Tibial artery (tissue), 4 donors: ENCODE measurements at regions not wholly inside any gene's neighbourhood (a gene's known extent, or its start where the extent isn't known, plus 50 kb on each side); places are given as distances from the start of the nearest gene placed in this dataset.

Source experiments
- DNase-seq, 2 donors: peaks; one replicate each; pipeline ENCODE4 v3.0.0-alpha.2; 2019
- H3K27ac ChIP-seq, 2 donors: fragments of 200-600 bp; sonication (generic) in 1 of 2; 1 replicate in 1 of 2; 2 replicates in 1 of 2; pipeline ENCODE4 v1.5.1; 2018 to 2019; ENCODE audit warnings: mild to moderate bottlenecking in 1 of 2
- H3K27me3 ChIP-seq, 2 donors: fragments of 200-600 bp; sonication (generic) in 1 of 2; one replicate each; pipeline versions ENCODE4 v1.5.1 to v1.6.0; 2016 to 2019
- H3K36me3 ChIP-seq, 3 donors: fragments of 200-600 bp; sonication (generic) in 2 of 3; one replicate each; pipeline ENCODE4 v1.5.1; 2016 to 2019; ENCODE audit warnings: mild to moderate bottlenecking in 2 of 3
- H3K4me1 ChIP-seq, 4 donors: fragments of 200-600 bp; sonication (generic) in 2 of 4; 1 replicate in 3 of 4; 2 replicates in 1 of 4; pipeline ENCODE4 v1.5.1; 2016 to 2019
- H3K4me3 ChIP-seq, 2 donors: fragments of 200-600 bp; sonication (generic) in 1 of 2; 1 replicate in 1 of 2; 2 replicates in 1 of 2; pipeline ENCODE4 v1.5.1; 2018 to 2019; ENCODE audit warnings: mild to moderate bottlenecking in 2 of 2
- H3K9me3 ChIP-seq, 3 donors: fragments of 200-600 bp; sonication (generic) in 1 of 3; one replicate each; pipeline ENCODE4 v1.5.1; 2016 to 2019
- intact Hi-C: fragments of 100-400 bp; cut with DNase I; formaldehyde crosslinking; loops from one replicate; pipeline ENCODE4 v1.15.0; 2023; ENCODE audit warnings: low total_unique reads
- TF ChIP-seq, protein P1 (sequence below), 2 experiments: fragments of 200-600 bp in 1 of 2; fragments of 450-650 bp in 1 of 2; IDR thresholded peaks; one replicate each; pipeline ENCODE4 v1.5.1; 2017 to 2019; ENCODE audit warnings: antibody characterized with exemption in 2 of 2, mild to moderate bottlenecking in 1 of 2, moderate library complexity in 1 of 2

DNA sequence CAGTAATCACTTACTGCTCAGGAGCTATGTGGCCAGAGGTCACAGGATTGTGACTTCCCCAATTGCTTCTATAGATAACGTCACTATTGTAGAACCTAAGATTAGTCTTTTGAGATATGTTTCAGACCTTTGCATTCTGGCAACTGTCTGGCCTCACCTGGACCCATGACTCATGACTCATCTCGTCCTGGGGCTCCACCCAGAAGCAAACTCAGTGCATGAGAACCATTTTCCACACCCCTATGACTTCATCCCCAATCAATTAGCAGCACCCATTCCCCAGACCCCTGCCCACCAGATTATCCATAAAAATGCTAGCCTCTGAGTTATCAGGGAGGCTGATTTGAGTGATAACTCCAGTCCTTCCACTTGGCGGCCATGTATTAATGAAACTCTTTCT is 186.9 kb downstream of the EMP1 start:
- intact Hi-C loops: no loop called here
- Histone ChIP-seq H3K36me3 (no peaks in the 10 kb centered on the region), H3K27ac (no peak overlapping the region), H3K27me3 (no peaks in the 10 kb centered on the region), H3K4me1 (no peaks in the 10 kb centered on the region), H3K4me3 (no peak overlapping the region), H3K9me3 (no peaks in the 10 kb centered on the region)
- TF ChIP-seq, protein P1, sequence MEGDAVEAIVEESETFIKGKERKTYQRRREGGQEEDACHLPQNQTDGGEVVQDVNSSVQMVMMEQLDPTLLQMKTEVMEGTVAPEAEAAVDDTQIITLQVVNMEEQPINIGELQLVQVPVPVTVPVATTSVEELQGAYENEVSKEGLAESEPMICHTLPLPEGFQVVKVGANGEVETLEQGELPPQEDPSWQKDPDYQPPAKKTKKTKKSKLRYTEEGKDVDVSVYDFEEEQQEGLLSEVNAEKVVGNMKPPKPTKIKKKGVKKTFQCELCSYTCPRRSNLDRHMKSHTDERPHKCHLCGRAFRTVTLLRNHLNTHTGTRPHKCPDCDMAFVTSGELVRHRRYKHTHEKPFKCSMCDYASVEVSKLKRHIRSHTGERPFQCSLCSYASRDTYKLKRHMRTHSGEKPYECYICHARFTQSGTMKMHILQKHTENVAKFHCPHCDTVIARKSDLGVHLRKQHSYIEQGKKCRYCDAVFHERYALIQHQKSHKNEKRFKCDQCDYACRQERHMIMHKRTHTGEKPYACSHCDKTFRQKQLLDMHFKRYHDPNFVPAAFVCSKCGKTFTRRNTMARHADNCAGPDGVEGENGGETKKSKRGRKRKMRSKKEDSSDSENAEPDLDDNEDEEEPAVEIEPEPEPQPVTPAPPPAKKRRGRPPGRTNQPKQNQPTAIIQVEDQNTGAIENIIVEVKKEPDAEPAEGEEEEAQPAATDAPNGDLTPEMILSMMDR (IDR thresholded peaks at IDR 0.05): no peak
- no peak for DNase-seq

DNA sequence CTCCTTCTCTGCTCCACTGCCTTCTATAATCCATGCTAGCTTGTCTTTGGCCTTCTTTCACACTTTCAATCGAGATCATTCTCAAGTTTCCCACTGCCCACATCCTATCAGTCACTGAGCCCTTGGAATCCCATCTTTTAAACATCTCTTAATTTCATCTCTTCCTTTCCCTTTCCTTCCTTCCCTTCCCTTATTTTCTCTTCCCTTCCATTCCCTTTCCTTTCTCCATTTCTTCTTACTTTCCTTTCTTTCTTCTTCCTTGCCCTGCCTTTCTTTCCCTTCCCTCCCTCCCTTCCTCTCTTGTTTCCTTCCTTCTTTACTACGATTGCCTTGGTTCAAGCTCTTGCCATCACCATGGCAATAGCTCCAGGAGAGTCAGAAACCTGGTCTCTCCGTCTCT is 183.8 kb downstream of the EMP1 start:
- no peaks in the 10 kb centered on the region for H3K36me3 ChIP-seq
- intact Hi-C loops: no loop called here
- TF ChIP-seq, protein P1 (IDR thresholded peaks at IDR 0.05): no peak
- no peaks in the 10 kb centered on the region for H3K4me1 ChIP-seq
- H3K27ac ChIP-seq: no peak overlapping the region
- no peaks in the 10 kb centered on the region for H3K9me3 ChIP-seq
- no peak overlapping the region for H3K4me3 ChIP-seq
- no peak for DNase-seq
- no peaks in the 10 kb centered on the region for H3K27me3 ChIP-seq

DNA sequence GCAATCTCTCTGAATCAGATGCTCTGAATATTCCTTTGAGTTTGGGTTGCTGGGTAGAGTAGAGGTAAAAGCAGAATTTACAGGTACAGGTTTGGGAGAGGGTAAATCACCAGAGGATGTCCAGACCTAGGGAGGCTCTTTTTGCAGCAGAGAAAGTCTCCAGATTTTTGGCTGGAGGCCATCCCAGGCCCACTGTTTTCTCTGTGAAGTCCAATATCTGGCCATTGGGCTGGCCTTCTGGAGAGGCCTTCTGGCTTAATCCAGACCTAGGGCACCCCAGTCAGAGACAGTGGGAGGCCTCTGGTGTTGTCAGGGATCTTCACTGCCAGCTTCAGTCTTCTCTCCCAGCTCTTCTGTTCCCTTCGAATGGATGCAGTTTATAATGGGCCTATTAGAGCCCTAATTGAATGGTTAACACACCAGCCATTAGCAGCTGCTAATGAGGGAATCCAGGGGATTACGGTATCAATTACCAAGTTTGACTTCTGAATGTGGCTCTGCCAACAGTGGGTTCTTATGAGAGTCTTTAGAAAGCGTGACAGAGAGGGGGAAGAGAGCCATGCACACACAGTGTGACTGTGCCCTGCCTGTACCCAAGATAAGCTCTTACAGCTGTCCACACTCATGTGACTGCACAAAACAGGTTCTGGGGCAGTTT is 183.1 kb downstream of the EMP1 start:
- no peaks in the 10 kb centered on the region for H3K36me3 ChIP-seq
- no peak for DNase-seq
- no peaks in the 10 kb centered on the region for H3K4me1 ChIP-seq
- TF ChIP-seq, protein P1 (IDR thresholded peaks at IDR 0.05): no peak
- H3K27me3 ChIP-seq: no peaks in the 10 kb centered on the region
- no peak overlapping the region for H3K27ac ChIP-seq
- H3K9me3 ChIP-seq: no peaks in the 10 kb centered on the region
- intact Hi-C loops: no loop called here
- H3K4me3 ChIP-seq: no peak overlapping the region

DNA sequence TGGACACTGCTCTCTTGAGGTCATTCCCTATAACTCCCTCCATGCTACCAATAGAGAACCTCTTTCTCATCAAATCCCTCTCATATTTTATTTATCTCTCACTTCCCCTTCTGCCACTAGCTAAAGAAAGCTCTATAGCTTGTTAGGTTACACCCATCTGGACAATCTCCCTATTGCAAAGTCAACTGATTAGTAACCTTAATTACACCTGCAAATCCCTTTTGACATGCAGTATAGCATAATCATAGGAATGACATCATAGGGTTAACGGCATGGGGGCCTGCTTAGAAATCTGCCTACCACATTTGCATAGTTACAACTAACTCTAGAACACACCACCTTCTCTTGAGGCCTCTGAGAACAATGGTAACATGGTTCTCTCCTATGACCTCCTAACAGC is 181.2 kb downstream of the EMP1 start:
- TF ChIP-seq, protein P1 (IDR thresholded peaks at IDR 0.05): no peak

DNA sequence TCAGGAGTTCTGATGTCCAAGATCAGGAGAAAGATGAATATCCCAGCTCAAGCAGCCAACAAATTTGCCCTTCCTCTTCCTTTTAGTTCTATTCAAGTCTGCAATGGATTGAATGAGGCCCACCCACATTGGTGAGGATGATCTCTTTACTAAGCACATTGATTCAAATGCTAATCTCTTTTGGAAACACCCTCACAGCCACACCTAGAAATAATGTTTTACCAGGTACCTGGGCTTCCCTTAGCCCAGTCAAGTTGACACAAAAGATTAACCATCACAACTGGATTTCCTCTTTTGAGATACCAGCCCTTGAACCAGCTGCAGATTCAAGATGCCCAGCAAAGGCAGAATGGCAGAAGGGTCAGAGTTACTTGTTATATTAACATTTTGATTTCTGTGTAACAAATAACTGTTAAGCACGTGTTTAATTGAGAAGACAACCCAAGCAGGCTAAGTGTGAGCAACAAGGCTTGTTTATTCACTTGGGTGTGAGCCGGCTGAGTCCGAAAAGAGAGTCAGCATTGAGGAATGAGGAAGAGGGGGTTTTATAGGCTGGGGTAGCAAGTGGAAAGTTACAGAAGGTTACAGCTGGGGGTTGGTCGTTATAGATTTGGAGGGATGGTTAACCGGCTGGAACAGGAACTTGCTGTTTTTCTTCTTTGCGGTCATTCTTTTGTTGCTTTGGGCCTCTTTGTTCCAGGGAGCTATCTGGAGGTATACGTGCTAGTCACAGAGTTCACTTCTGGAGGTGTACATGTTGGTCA is 180.3 kb downstream of the EMP1 start:
- Histone ChIP-seq H3K9me3 (no peaks in the 10 kb centered on the region), H3K27ac (no peak overlapping the region), H3K36me3 (no peaks in the 10 kb centered on the region), H3K27me3 (no peaks in the 10 kb centered on the region), H3K4me1 (no peaks in the 10 kb centered on the region), H3K4me3 (no peak overlapping the region)
- TF ChIP-seq, protein P1 (IDR thresholded peaks at IDR 0.05): no peak
- DNase-seq: no peak
- intact Hi-C loops: no loop called here

More for the DNA sequence above, 181.2 kb downstream of the EMP1 start:
- intact Hi-C loops: no loop called here
- Histone ChIP-seq H3K27me3 (no peaks in the 10 kb centered on the region), H3K4me1 (no peaks in the 10 kb centered on the region), H3K4me3 (no peak overlapping the region), H3K36me3 (no peaks in the 10 kb centered on the region), H3K27ac (no peak overlapping the region), H3K9me3 (no peaks in the 10 kb centered on the region)
- no peak for DNase-seq
